ENCODE measurements at regions not wholly inside any gene's neighbourhood (a gene's known extent, or its start where the extent isn't known, plus 50 kb on each side); places are given as distances from the start of the nearest gene placed in this dataset.
A peak's percentile ranks its signal among the peaks of the same experiment; 100 is the strongest.

DNA sequence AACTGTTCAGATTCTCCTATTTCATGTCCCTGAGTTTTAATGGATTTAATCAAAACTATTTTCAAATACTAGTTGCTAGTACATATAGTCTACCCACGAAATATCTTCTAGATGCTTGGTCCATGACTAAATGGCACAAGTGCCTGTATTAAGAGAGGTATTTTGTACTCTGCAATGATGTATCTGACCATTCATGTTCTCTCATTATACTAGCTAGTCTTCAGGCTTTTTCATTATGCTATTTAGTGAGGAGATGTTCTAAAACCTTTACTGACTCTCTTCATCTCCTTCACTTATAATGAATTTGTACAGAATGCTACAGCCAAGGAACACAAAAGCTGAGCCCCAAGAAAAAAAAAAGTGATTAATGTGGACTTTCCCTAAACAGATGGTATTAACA lies 222.5 kb downstream of the AHR start:
- no peak for DNase-seq (ENCODE audit: low spot score)

DNA sequence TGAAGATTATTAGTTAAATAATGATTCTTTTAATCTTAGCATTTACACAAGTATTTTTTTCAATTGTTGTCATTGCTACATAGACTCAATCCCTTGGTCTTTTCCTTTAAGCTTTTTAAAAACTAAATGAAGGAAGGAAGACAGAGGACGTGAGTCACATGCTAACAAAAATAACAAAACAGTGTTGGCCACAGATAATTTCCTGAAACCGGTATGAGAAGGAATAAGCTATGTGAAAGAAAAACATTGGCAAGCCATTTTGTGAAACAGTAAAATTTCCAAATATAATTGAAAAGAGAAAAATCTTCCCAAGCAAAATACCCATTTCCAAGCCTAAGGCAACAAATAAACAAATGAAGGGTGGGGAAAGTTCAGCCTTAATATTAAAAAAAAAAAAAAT lies 223.0 kb downstream of the AHR start:
- peak; percentile 38 for DNase-seq (ENCODE audit: low spot score)

DNA sequence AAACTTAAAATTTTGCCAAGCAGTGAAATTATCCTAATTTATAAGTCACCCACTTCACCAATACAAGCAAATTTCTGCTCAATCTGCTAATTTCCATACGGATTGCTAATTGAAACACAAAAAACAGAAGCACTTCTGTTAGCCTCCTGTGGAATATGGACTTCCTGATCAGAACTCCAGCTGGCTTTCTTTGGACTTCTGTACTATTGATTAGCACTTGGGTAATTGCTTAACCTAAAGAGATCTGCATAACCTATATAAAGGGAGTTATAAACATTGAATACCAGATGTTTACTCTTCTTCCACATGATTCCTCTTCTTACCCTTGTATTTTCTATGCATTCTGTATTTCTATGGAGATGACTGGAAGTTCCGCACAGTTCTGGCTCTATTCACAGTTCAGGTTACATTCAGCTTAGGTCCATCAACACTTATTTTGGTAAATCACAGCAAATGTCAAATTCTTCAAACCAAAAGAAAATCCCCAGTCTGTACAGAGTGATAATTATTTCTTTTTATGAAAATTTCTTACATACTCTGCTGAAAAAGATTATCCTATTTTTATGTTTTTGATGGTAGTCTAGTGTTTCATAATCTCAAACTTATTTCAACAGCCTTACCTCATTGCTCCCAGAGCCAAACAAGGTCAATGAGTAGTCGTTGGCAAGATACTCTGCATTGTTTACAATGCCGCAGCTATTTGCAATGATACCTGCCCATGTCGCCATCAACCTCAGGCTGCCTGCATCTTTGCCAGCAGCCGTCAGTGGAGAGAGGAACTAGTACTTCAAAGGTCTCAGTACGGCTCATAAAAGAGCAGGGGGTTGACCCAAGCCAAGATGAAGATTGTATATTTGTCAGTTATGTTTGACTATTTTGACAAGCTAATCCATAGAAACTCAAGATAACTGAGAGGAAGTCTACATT lies 225.6 kb downstream of the AHR start:
- peak; percentile 20 for DNase-seq (ENCODE audit: low spot score)

DNA sequence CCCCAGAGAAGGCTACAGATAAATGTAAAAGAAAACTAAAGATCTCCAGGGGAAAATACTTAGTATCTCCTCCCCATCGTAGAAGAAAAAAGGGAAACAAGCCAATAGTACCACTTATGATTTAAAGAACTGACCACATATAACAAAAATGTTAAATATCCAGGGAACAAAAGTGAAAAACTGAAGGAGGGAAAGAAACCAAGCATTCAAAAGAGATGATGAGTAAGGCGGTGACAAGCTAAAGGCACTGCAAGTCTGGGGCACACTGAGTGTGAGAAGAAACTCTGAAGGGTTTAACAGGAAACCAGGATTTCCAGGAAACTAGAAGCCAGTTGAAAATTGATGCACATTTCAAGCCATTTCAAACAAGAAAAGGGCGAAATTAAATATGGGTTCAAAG lies 226.3 kb downstream of the AHR start:
- no peak for DNase-seq (ENCODE audit: low spot score)

DNA sequence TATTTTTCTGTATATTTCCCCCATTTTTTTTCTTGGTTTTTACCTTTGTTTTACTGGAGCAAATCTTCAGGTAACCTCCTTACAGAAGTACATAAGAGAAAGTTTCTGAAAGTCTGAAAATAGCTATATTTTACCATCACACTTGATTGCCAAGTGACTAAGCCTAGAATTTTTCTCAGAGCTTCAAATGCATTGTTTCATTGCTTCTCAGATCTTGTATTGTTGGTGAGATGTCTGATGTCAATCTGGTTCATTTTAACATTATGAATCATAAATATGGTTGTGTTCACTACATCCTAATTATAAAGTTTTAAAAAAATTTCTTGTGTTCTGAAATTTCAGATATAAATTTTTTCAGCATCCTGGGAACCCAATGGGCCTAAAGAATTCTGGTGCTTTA lies 228.2 kb downstream of the AHR start:
- DNase-seq (ENCODE audit: low spot score), result no peak

DNA sequence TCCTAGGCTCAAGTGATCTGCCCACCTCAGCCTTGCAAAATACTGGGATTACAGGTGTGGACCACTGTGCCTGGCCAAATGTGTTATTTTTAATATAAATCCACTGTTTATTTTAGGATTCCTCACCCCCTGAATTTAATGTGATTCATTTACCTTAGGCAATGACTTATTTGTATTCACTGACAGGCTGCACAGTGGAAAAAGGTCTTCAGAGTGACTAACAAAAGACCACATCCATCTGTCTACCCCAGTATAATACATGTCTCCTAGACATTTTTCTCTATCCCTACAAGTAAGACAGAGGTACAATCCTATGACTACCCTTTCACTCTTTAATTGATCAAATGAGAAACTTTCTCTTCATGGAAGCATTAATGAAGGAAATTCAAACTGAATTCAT lies 230.2 kb downstream of the AHR start:
- DNase-seq (ENCODE audit: low spot score), result no peak

DNA sequence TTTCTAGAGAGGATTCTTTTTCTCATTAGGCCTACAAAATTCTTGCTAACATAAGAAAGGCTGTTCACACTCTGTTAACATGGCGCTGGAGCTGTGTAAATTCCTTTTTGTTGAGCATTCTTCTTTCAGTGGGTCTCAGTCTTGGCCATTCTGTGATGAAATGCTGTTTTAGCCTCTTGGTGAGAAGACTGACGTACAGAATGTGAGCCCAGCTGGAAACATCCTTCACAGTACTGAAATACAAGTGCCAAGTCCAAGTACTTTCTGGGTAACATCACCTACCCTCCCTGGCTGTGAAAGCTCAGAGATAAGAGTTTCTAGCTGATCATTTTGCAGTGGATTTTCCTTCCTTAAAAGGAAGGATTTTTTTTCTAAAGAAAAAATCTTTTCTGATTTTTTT lies 231.8 kb downstream of the AHR start:
- DNase-seq (ENCODE audit: low spot score), result peak; percentile 19

DNA sequence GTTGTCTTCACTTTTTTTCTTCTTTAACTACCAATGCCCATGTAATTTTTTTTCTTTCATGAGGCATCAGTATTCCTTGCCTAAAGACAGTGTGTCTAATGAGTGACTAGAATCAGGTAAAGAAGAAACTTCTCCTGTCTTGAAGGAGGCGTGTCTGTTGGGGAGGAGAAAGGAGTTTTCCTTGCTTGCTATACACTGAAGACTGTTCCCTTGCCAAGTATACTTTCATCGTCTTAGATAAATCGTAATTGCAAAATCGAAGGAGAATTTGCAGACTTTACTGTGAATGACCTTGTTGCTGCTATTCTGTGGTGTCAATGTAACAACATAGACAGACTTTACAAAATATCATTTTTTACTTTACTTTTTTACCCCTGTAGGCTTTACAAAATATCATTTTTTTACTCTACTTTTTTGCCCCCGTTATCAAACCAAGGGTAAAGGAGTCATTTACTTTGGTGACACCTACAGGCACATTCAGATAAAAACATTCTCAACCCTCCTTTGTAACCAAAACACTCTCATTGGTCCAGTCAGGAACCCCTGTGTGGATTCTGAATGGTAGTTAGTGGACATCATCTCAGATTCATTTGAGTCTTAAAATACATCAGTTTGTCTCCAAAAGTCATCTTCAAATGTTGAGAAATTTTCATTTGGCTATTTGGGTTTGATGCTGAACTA lies 232.4 kb downstream of the AHR start:
- DNase-seq (ENCODE audit: low spot score), result no peak

DNA sequence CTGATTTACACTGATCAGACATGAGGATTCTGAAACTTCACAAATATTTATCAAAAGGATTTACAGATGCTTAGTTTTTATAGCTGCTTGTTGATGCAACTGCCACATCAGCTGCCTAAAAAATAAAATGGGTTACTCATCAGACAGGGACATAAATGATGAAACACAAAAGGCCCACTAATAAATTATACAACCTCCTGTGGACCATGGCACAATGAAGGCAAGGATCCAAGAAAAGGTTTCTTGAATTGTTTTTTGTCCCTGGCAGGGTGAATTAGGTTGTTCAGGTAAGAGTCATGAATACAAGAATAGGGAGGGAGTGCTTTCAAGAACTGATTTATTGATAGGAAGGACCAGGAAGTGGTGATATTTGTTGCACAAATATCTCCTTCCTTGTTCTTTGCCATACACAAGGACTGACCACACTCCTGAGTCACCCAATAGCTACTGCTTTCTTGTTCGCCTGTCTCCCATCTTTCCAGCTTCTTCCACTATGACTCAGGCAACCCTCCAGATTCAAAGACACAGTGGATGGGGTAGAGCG lies 234.5 kb downstream of the AHR start:
- peak; percentile 79 for DNase-seq (ENCODE audit: low spot score)

DNA sequence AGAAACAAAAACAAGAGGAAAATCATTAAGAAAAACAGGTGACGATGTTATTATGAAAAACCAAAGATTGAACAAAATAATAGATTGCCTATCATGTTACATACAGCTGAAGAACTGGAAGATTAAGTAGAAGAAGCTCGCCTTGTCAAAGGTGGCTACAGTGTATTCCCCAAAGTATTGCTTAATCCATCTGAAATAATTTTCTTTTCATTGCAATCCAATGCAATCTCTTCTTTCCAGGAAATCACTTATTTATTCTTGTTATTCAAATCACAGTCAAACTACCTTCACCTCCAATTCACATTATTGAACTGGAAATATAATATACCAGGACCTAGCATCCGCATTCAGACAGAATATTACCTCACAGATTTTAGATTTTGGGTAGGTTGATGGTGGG lies 235.9 kb downstream of the AHR start:
- no peak for DNase-seq (ENCODE audit: low spot score)

DNA sequence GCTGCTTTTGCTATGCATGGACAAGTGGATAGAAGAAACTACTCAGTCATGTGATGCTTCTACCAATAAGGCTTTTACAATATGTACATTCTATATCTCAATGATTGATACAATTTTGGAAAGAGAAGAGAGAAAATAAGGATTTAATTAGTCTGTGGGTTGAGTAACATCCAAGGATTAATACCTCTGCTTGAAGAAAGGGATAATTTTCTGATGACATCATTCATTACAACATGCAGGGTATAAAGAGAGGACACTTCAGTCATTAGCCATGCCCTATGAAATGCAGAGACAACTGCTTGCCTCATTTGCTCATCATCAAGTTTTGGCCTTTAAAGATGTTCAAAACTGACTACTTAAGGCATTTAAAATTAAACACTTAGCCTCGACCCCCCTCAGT lies 237.3 kb downstream of the AHR start:
- peak; percentile 65 for DNase-seq (ENCODE audit: low spot score)

DNA sequence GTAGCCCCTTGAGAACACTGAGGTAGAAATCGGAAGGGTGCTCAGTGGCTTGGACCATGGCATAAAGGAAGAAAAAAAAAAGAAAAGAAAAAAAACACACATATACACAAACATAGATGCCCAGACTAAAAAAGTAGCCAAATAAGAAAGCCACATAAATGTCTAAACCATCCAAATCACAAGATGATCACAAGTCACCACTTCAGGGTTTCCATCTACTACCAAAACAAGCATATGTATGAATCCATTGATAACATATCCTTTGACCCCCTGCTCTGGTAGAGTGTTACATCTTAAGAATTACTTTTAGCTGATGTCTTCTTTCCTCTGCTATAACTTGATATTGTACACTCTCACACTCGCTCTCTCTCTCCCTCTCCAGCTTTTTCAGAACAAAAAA lies 245.9 kb downstream of the AHR start:
- no peak for DNase-seq (ENCODE audit: low spot score)

DNA sequence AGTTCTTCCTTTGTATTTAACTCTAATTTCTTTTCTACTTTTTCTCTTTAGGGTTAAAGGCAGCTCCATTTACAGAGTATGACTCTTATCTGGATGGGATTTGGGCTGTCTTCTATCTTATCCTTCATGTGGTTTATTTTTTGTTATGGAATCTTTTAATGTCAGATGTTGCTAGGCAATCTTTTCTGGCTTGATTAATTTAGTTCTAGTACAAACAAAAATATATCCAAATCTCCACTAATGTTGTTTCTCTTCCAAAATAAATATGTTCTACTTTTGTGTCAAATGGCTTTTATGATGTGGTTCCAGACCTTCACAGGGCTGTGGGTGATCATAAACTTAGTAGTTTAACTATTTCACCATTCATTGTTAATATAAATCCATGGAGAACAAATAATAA lies 246.9 kb downstream of the AHR start:
- DNase-seq (ENCODE audit: low spot score), result no peak

DNA sequence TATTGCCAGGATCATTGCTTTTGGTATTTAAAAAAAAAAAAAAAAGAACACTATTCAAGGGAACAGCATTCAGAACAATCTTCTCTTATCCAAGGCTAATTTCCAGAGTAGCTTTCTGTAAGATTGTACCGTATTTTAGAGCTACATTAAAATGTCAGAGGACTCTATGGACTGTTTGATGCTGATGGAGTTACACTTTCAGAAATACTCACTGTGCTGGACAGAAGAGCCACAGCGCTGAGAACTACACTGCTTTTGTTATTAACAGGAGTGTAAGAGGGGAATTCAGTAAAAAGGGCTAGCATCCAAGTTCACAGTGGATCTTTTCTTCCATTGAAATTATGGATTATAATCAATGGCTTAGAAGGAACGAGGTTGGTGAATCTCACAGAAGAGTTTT lies 247.7 kb downstream of the AHR start:
- DNase-seq (ENCODE audit: low spot score), result no peak

DNA sequence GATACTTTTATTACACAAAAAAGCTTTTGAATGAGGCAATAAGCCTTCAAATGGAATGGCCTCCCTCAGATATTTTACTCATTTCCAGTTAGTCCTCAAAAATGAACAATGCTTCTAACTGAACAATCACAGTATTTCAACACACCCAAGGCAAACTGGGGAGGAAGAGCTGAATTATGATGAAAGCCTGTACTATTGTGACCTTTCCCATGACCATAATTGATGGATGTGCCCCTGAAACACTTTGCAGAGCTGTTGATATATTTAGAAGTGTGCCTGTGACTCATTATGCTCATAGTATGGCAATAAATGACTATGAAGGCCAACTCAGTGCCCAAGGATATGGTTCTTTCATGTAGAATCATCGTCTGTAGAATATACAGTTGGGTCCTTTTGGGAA lies 248.1 kb downstream of the AHR start:
- peak; percentile 47 for DNase-seq (ENCODE audit: low spot score)

DNA sequence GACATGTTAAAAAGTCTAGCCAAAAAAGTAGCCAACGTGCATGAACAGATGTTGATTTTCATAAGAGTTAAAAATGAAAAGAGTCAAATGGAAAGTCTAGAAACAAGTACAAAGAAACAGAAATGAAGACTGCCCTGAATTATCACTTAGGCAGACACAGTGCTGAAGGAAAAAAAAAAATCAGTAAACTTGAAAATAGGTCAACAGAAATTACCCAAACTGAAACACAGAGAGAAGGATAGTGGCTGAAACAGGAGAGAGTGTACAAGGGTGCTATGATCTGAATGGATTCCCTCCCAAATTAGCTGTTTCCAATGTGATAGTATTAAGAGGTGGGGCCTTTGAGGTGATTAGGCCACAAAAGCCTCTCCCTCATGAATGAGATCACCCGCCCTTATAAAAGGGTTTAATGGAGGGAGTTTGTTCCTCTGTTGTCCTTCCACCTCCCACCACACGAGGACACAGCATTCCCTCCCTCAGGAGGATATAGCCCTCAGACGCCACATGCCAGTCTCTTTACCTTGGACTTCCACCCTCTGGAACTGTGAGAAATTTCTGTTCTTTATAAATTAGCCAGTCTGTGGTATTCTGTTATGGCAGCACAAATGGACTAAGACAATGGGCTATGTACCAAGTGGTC lies 249.7 kb downstream of the AHR start:
- DNase-seq (ENCODE audit: low spot score), result no peak

DNA sequence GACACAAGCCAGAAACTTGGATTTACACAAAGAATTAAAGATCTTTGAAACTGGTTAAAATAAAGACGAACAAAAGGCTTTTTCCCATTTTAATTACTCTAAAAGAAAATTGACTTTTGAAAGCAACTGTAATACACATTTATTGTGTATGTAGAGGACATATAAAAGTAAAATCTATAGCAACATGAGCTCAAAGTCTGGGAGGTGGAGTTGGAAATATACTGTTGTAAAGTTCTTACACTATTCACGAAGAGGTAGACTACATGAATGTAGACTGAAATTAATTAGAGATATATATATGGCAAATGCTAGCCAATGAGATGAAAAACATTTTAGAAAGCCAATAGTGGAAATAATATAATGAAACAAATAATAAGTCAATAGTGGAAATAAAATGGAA lies 251.0 kb downstream of the AHR start:
- DNase-seq (ENCODE audit: low spot score), result no peak

DNA sequence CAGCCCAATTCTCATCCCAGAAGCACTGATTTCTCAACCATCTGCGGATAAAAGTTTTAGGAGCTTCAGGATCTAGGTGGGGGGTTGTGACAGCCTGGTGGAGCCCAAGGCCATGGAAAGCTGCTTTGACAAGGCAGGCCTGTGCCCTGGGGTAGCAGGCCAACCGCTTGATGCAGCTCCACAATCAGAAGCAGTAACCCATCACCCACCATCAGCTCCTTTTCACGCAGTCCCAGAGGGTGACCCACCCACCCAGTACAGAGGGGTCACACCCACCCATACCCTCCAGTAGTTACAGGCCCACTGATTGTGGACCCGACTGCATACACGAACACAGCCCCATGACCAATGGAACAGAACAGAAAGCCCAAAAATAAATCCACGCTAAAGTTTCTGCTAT lies 253.9 kb downstream of the AHR start:
- DNase-seq (ENCODE audit: low spot score), result no peak

DNA sequence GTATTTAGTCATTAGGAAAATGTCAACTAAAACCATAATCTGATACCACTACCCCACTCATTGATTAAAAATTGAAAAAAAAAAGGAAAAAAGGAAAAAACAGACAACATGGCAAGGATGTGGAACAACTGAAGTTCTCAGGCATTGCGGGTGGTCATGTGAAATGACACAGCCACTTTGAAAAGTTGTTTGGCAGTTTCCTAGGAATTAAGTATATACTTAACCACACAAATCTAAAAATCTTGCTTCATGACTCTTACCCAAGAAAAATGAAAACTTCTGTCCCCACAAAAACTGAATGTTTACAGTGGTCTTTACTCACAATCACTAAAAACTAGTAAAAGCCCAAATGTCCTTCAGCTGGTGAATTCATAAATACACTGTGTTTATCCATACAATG lies 254.5 kb downstream of the AHR start:
- no peak for DNase-seq (ENCODE audit: low spot score)

DNA sequence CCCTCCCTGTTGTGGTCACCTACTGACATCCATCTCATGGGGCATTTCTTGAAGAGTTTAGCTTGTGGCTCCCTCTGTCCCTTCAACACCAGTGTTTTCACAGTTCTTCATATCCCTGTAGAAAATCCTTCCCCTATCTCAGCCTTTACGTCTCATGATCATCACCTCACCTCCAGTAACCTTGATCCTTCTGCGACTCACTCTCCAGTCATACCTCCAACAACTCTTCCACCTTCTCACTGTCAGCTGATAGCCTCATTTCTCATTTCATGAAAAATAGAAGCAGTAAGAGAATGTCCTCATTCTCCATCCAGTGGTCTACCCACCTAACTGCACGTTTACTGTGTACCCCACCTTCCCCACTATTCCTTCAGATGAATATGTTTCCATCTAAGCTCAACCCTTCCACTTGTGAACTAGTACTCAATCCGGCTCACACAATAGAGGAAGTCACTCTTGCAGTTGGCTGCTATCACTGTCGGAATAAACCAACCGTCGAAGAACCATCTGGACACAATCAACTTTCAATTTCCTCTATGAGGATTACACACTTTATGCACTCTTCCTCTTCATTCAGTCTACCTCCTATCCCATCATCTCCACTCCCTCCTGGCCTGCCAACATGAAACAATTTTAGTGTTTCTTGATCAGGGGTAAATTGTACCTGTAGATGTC lies 256.0 kb downstream of the AHR start:
- no peak for DNase-seq (ENCODE audit: low spot score)

DNA sequence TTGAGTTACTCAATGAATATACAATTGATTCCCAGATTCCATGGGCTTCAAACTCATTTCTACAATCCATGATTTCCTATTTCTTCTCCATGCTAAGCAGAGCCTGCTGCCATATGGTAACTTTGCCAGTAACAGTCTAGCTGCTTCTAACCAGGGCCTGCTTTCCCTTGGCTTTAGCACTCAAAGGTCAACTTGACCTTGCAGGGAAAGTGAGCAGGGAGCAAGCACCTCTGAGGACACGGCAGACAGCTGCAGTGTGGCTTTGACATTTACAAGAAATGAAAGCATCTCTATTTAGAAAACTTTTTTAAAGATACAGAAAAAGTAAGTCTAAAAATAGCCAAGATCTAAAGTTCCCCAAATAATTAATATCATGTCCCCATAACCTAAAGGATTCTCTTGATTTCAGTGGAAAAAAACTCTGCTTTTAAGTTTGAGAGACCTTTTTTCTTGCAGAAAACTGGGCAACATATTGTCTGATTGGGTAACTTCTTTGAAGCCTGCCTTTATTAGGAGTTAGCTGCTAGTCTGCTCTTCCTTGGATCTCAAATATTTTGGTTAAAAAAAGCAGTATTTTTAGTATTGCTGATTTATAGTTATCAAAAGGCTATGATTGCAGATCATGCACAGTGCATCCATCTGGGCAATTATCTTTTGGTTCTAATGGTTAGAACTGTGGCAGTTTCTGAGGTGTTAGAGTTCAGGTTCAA lies 257.9 kb downstream of the AHR start:
- no peak for DNase-seq (ENCODE audit: low spot score)

DNA sequence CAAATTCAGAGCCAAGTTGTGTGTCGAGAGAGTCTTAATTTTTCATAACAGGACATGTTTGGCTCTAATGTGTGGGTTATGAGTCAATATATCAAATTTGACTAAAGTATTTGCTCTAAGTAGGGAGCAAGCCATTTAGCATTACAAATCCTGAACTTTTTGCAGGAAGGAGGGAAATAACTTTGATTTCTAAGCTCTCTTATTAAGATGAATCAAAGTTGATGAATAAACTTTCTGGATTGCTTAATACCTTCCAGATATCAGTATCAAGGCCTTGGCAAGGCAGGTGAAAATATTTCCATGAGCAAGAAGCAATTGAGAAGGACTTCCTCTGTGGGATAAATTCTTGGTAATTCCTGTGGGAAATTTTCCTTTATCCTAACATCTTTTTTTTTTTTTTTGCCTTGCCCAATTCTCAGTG lies 258.8 kb downstream of the AHR start:
- peak; percentile 11 for DNase-seq (ENCODE audit: low spot score)

Data from GM03348 (cell line).